GM12878 (cell line): ENCODE measurements at regions not wholly inside any gene's neighbourhood (a gene's known extent, or its start where the extent isn't known, plus 50 kb on each side); places are given as distances from the start of the nearest gene placed in this dataset.

Source experiments
- ATAC-seq: fragments of 200-7000 bp; cut with Tn5 transposase; 3 replicates; pipeline ENCODE4 v1.9.1; 2020; ENCODE audit warnings: mild to moderate bottlenecking, moderate library complexity
- BruUV-seq: library from RNA; stranded (reverse); fragments of 400-500 nt; replicated peaks from 2 replicates; lab custom pipeline; 2021; lab: Mats Ljungman, UMichigan
- CTCF ChIA-PET: fragments of 300-600 bp; sonication (Branson Sonifier 250); formaldehyde crosslinking; extraction: SDS; loops from one replicate; lab custom pipeline; 2021; ENCODE audit warnings: inconsistent platforms; lab: Yijun Ruan, JAX
- POLR2A ChIA-PET: fragments of 350-600 bp; formaldehyde crosslinking; extraction: SDS; loops from one replicate; lab custom pipeline; 2021; ENCODE audit warnings: inconsistent platforms; lab: Charles Lee
- RAD21 ChIA-PET: fragments of 300-600 bp; sonication (Branson Sonifier 250); formaldehyde crosslinking; loops from one replicate; lab custom pipeline; 2023; ENCODE audit warnings: antibody characterized with exemption; ENCODE audit not compliant: unreplicated experiment; lab: Charles Lee
- SMC1A ChIA-PET: fragments of 300-600 bp; sonication (Branson Sonifier 250); formaldehyde crosslinking; loops from one replicate; lab custom pipeline; 2023; ENCODE audit not compliant: unreplicated experiment, uncharacterized antibody; lab: Charles Lee
- DNase-seq: peaks from one replicate; pipeline ENCODE4 v3.0.0-alpha.2; 2011; ENCODE audit warnings: low read depth, low spot score
- FAIRE-seq: peaks from 3 replicates; lab custom pipeline; 2011; peaks lifted over from hg19 to GRCh38; lab: Jason Lieb, UNC
- H2AFZ ChIP-seq: 2 replicates; pipeline ENCODE4 v1.6.0; 2011; ENCODE audit warnings: low read depth, low read length, control low read depth; ENCODE audit not compliant: control insufficient read depth
- H3K27ac ChIP-seq: 2 replicates; pipeline ENCODE4 v1.5.1; 2011; ENCODE audit warnings: control low read depth; ENCODE audit not compliant: control insufficient read depth, insufficient read depth
- H3K27me3 ChIP-seq, 2 experiments: replicated peaks in 1 of 2; 2 replicates each; pipeline versions ENCODE4 v1.6.0 to v1.6.1; 2011; ENCODE audit warnings: low read length in 1 of 2; ENCODE audit not compliant: control insufficient read depth in 2 of 2, insufficient read depth in 2 of 2
- H3K36me3 ChIP-seq, 2 experiments: 2 replicates each; pipeline ENCODE4 v1.5.1; 2011; ENCODE audit warnings: low read length in 1 of 2; ENCODE audit not compliant: control insufficient read depth in 2 of 2, insufficient read depth in 2 of 2
- H3K4me1 ChIP-seq: 2 replicates; pipeline ENCODE4 v1.6.1; 2011; ENCODE audit warnings: mild to moderate bottlenecking, low read length, moderate library complexity, mixed read lengths; ENCODE audit not compliant: control insufficient read depth, insufficient read depth
- H3K4me2 ChIP-seq: 2 replicates; pipeline ENCODE4 v1.6.0; 2011; ENCODE audit warnings: control low read depth; ENCODE audit not compliant: control insufficient read depth, insufficient read depth
- H3K4me3 ChIP-seq: fragments of 200-600 bp; sonication (generic); 2 replicates; pipeline ENCODE4 v1.5.1; 2016
- H3K79me2 ChIP-seq: 2 replicates; pipeline ENCODE4 v1.6.0; 2011; ENCODE audit warnings: low read length; ENCODE audit not compliant: control insufficient read depth, insufficient read depth
- H3K9ac ChIP-seq: 2 replicates; pipeline ENCODE4 v1.8.0; 2011; ENCODE audit warnings: low read length, control low read depth, mixed read lengths; ENCODE audit not compliant: control insufficient read depth, insufficient read depth
- H3K9me3 ChIP-seq: replicated peaks from 3 replicates; pipeline ENCODE4 v1.5.1; 2011; ENCODE audit warnings: mild to moderate bottlenecking, low read length; ENCODE audit not compliant: control insufficient read depth, insufficient read depth
- H4K20me1 ChIP-seq: 2 replicates; pipeline ENCODE4 v1.6.0; 2011; ENCODE audit not compliant: control insufficient read depth, insufficient read depth
- FOS ChIP-seq: IDR thresholded peaks from 3 replicates; pipeline ENCODE4 v1.6.1; 2011; ENCODE audit warnings: borderline replicate concordance; ENCODE audit not compliant: insufficient read length; ENCODE audit errors: extremely low read depth
- RAD51 ChIP-seq: fragments of 450-650 bp; IDR thresholded peaks from 2 replicates; pipeline ENCODE4 v1.6.1; 2016; ENCODE audit warnings: moderate library complexity, mild to moderate bottlenecking, inconsistent platforms
- SP1 ChIP-seq: IDR thresholded peaks from one replicate; pipeline ENCODE4 v1.6.1; 2011; ENCODE audit warnings: low read depth, low read length
- WGBS: methylation state at CpG from one replicate; pipeline ENCODE4 v1.1.6; 2016; ENCODE audit warnings: low lambda C conversion rate; ENCODE audit not compliant: insufficient replicate concordance, insufficient coverage; ENCODE audit errors: missing lambda C conversion rate; 5-methylcytosine and 5-hydroxymethylcytosine counted together
- in situ Hi-C: fragments of 300-500 bp; cut with MboI; formaldehyde crosslinking; loops from 9 replicates; pipeline ENCODE4 v1.14.3; 2018; ENCODE audit warnings: mixed read lengths
- intact Hi-C: fragments of 100-400 bp; cut with micrococcal nuclease; formaldehyde crosslinking; loops from one replicate; pipeline ENCODE4 v1.14.2; 2022; ENCODE audit not compliant: unreplicated experiment

DNA sequence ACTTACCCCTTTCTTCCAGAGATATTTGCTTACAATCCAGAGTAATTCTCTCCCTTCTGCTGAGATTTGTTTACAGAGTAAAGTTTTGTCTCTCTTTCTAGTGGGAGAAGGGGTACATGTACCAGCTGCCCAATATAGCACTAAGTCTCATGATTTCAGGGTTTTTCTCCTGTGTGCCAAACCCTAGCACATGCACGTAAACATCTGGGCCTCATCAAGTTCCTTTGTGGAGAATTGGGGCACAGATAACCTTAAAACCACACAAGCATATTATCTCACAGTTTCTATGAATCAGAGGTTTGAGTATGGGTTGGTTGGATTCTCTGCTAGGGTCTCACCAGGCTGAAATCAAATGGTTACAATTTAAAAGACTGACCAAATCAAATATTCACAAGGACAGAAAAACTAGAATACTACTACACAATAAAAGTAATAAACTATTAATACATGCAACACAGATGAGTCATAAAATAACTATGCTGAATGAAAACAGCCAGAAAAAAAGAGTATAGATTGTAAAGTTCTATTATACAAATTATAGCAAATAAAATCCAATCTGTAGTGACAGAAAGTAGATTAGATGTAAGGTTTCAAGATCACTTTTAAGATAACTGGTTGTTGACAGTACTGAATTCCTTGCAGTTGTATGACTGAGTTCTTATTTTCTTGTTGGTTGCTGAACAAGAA, 347.4 kb upstream of the PTBP2 start:
- BruUV-seq, result no TSS peak
- Histone ChIP-seq H2AFZ (no peak overlapping the region), H3K4me1 (no peaks in the 10 kb centered on the region), H3K79me2 (no peaks in the 10 kb centered on the region), H4K20me1 (no peaks in the 10 kb centered on the region), H3K4me2 (no peak overlapping the region), H3K27me3 (no peaks in the 10 kb centered on the region), H3K27ac (no peak overlapping the region), H3K36me3 (no peaks in the 10 kb centered on the region), H3K9ac (no peak overlapping the region), H3K4me3 (no peak overlapping the region), H3K9me3 (no peaks in the 10 kb centered on the region)
- in situ Hi-C loops (no loop called here), intact Hi-C loops (no loop called here)
- CTCF ChIA-PET, result no interaction called here
- TF ChIP-seq RAD51, result no peak
- RAD21 ChIA-PET, result no interaction called here
- POLR2A ChIA-PET, result no interaction called here
- no peak for ATAC-seq
- 0% methylated on average over 1 of the region's 1 CpG for WGBS
- SMC1A ChIA-PET, result no interaction called here
- FAIRE-seq, result no peak
- DNase-seq, result no peak

DNA sequence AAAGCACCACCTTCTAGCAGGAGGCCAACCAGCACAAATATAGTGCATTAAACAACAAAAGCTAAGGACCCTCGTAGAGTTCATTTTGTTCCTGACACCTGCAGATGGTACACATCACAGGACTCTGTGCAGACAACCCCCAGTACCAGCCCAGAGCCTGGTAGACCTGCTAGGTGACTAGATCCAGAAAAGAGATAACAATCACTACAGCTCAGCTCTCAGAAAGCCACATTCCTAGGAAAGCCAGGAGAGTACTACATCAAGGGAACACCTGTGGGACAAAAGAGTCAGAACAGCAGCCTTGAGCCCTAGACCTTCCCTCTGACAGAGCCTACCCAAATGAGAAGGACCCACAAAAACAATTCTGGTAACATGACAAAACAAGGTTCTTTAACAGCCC, 344.7 kb upstream of the PTBP2 start:
- no peak for FAIRE-seq

More for the DNA sequence above, 344.7 kb upstream of the PTBP2 start:
- Histone ChIP-seq H3K4me1 (no peaks in the 10 kb centered on the region), H3K9ac (no peak overlapping the region), H3K9me3 (no peaks in the 10 kb centered on the region), H3K4me3 (no peak overlapping the region), H3K27ac (no peak overlapping the region), H3K4me2 (no peak overlapping the region), H3K36me3 (no peaks in the 10 kb centered on the region), H4K20me1 (no peaks in the 10 kb centered on the region), H3K79me2 (no peaks in the 10 kb centered on the region), H3K27me3 (no peaks in the 10 kb centered on the region), H2AFZ (no peak overlapping the region)
- ChIA-PET CTCF (no interaction called here), SMC1A (no interaction called here), POLR2A (no interaction called here), RAD21 (no interaction called here)
- BruUV-seq, result no TSS peak
- TF ChIP-seq SP1, result no peak
- no peak for TF ChIP-seq FOS
- no peak for DNase-seq
- in situ Hi-C loops, result no loop called here
- ATAC-seq, result no peak
- intact Hi-C loops, result no loop called here
- WGBS, result 0% methylated on average over 1 of the region's 1 CpG
